Keratinocyte (primary cell): ENCODE measurements at regions not wholly inside any gene's neighbourhood (a gene's known extent, or its start where the extent isn't known, plus 50 kb on each side); places are given as distances from the start of the nearest gene placed in this dataset.
A peak's percentile ranks its signal among the peaks of the same experiment; 100 is the strongest.

Source experiments
- CTCF ChIP-seq, 3 experiments: IDR thresholded peaks in 1 of 3; conservative IDR thresholded peaks in 1 of 3; optimal IDR thresholded peaks in 1 of 3; 2 replicates in 2 of 3; 3 replicates in 1 of 3; pipeline versions ENCODE3 to v1.5.1; 2011; ENCODE audit warnings: low read length in 3 of 3, mild to moderate bottlenecking in 3 of 3, moderate library complexity in 2 of 3, control low read depth in 1 of 3, inconsistent platforms in 1 of 3; ENCODE audit not compliant: insufficient read depth in 2 of 3; ENCODE audit errors: extremely low read depth in 1 of 3
- EZH2 ChIP-seq: IDR thresholded peaks from one replicate; pipeline ENCODE4 v1.6.1; 2012; ENCODE audit warnings: inconsistent platforms, mild to moderate bottlenecking, low read length, moderate library complexity

DNA sequence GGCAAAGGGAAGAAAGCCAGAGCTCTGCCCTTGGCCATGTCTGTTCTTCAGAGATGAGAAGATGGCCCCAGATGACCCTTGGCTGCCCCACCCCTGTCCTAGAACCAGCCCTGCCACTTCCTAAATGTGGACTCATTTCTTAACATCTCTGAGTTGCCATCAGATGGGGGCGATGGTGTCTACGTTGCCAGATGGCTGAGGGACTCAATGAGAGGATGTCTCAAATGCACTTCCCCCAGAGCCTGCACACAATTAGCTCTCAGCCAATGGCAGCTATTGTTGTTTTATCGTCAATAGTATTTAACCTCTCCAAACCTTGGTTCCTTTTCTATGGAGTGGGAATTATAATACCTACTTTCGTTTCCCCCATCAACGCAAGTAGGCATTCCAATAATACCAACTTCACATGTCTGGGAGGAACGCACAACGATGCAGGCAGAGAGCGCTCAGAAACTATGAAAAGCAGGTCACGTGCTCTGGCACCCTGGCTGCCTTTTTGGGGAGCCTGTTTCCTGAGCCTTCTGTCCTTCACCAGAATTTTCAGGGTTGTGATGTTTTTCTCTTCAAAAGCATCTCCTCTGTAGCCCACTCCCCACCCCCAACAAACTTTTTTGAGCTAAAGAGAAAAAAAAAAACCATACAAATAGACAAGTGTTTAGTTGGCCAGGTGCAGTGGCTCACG is 100.3 kb downstream of the MCFD2 start:
- TF ChIP-seq CTCF (optimal IDR thresholded peaks at IDR 0.05 in 1 of 3, IDR thresholded peaks at IDR 0.05 in 1 of 3, conservative IDR thresholded peaks at IDR 0.05 in 1 of 3; ENCODE audit: extremely low read depth in 1 of 3, insufficient read depth in 2 of 3, low read length in 3 of 3) (peak in 1 of 3 experiments; percentile 37), EZH2 (no peak)
